Naive thymus-derived CD8-positive, alpha-beta T cell (primary cell): ENCODE measurements at regions not wholly inside any gene's neighbourhood (a gene's known extent, or its start where the extent isn't known, plus 50 kb on each side); places are given as distances from the start of the nearest gene placed in this dataset.

Source experiments
- ATAC-seq, 2 donors: fragments of 150-1000 bp; cut with Tn5 transposase in 1 of 2; sonication (Bioruptor Pico), chemical (Tn5 transposase) in 1 of 2; 1 replicate in 1 of 2; 2 replicates in 1 of 2; pipeline ENCODE4 v1.10.0; 2021; ENCODE audit warnings: mild to moderate bottlenecking in 2 of 2, moderate library complexity in 2 of 2
- POLR2A ChIA-PET: fragments of 350-600 bp; sonication (Branson Sonifier 250); formaldehyde crosslinking; loops from one replicate; lab custom pipeline; 2021; ENCODE audit warnings: antibody characterized with exemption; lab: Charles Lee
- DNase-seq, 10 donors: peaks; one replicate each; pipeline versions ENCODE4 v3.0.0 to v3.0.0-alpha.2; 2020 to 2022
- H3K27ac Mint-ChIP-seq, 10 donors: one replicate each; pipeline ENCODE4 v1.8.0; 2020 to 2022; ENCODE audit warnings: mild to moderate bottlenecking in 10 of 10, mixed read lengths in 10 of 10, moderate library complexity in 4 of 10, inconsistent platforms in 1 of 10
- H3K27me3 Mint-ChIP-seq, 5 donors: one replicate each; pipeline ENCODE4 v1.8.0; 2021 to 2022; ENCODE audit warnings: mixed read lengths in 5 of 5
- H3K36me3 Mint-ChIP-seq, 3 donors: one replicate each; pipeline ENCODE4 v1.8.0; 2020 to 2022; ENCODE audit warnings: mixed read lengths in 3 of 3, mild to moderate bottlenecking in 2 of 3, inconsistent platforms in 1 of 3
- H3K4me1 Mint-ChIP-seq, 4 donors: one replicate each; pipeline ENCODE4 v1.8.0; 2021 to 2022; ENCODE audit warnings: mixed read lengths in 4 of 4
- H3K4me3 Mint-ChIP-seq, 10 donors: one replicate each; pipeline ENCODE4 v1.8.0; 2020 to 2022; ENCODE audit warnings: mild to moderate bottlenecking in 10 of 10, mixed read lengths in 10 of 10, moderate library complexity in 6 of 10, inconsistent platforms in 1 of 10
- H3K9me3 Mint-ChIP-seq, 9 donors: one replicate each; pipeline ENCODE4 v1.8.0; 2020 to 2022; ENCODE audit warnings: mixed read lengths in 9 of 9, mild to moderate bottlenecking in 3 of 9, inconsistent platforms in 1 of 9, moderate library complexity in 1 of 9

- POLR2A ChIA-PET, result no interaction called here
- Mint-ChIP-seq H3K36me3 (no peaks in the 10 kb centered on the region), H3K4me1 (peaks cover 0 to 2% (median 0%) of the 10 kb centered on the region in 4 donors), H3K9me3 (no peaks in the 10 kb centered on the region), H3K27me3 (peaks cover 4 to 30% (median 6%) of the 10 kb centered on the region in 5 donors), H3K4me3 (no peak overlapping the region), H3K27ac (no peak overlapping the region)
- DNase-seq (no peak), ATAC-seq (no peak)
These were observed 101.2 kb upstream of the DAAM1 start for GRCh38 chr14:59087240-59087639.

GRCh38 chr14:59087711-59088110, 100.8 kb upstream of the DAAM1 start:
- POLR2A ChIA-PET, result no interaction called here
- no peak overlapping the region for H3K27ac Mint-ChIP-seq

DNA sequence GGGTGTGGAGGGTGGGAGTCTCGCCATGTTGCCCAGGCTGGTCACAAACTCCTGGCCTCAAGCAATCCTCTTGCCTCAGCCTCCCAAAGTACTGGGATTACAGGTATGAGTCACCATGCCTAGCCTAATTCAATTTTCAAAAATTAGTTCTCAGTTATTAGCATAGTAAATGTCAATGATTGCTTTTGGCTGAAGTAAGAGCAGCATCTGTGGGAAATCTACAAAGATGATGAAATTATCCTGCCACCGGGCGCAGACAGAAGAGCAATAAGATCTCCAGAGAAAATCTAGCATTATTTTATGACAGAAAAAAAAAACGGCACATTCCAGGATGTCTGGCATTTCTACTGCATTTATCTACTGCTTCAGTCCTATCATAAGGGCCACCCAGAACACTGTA, 97.9 kb upstream of the DAAM1 start:
- no peaks in the 10 kb centered on the region for H3K9me3 Mint-ChIP-seq
- POLR2A ChIA-PET, result no interaction called here
- H3K27ac Mint-ChIP-seq, result no peak overlapping the region
- H3K4me1 Mint-ChIP-seq, result no peaks in the 10 kb centered on the region
- no peak for DNase-seq
- peaks cover 0 to 19% (median 11%) of the 10 kb centered on the region in 5 donors for H3K27me3 Mint-ChIP-seq
- H3K4me3 Mint-ChIP-seq, result no peak overlapping the region
- H3K36me3 Mint-ChIP-seq, result no peaks in the 10 kb centered on the region
- no peak for ATAC-seq

More at GRCh38 chr14:59087711-59088110, 100.8 kb upstream of the DAAM1 start:
- no peak for ATAC-seq
- no peak overlapping the region for H3K4me3 Mint-ChIP-seq
- H3K36me3 Mint-ChIP-seq, result no peaks in the 10 kb centered on the region
- peaks cover 0 to 2% (median 0%) of the 10 kb centered on the region in 4 donors for H3K4me1 Mint-ChIP-seq
- no peaks in the 10 kb centered on the region for H3K9me3 Mint-ChIP-seq
- peaks cover 2 to 29% (median 9%) of the 10 kb centered on the region in 5 donors for H3K27me3 Mint-ChIP-seq
- no peak for DNase-seq

DNA sequence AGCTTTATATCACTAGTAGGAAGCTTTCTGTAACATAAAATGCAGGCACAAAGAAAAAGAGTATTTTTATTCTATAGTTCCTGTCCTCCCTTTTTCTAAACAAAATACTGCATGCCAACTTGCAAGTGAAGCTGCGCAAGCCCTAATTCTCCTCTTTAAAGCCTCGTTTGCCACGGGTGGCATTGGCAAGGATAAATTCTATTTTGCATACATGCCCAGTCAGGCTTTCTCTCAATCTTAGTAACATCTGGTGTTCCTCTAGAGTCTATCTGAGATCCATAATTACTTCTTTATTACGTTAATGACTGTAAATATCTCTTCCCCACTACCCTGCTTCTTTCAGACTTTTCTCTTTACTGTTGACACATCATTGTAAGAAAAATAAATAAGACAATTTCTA, 97.1 kb upstream of the DAAM1 start:
- H3K36me3 Mint-ChIP-seq, result no peaks in the 10 kb centered on the region
- peaks cover 0 to 19% (median 11%) of the 10 kb centered on the region in 5 donors for H3K27me3 Mint-ChIP-seq
- H3K4me1 Mint-ChIP-seq, result no peaks in the 10 kb centered on the region
- H3K9me3 Mint-ChIP-seq, result no peaks in the 10 kb centered on the region
- no peak overlapping the region for H3K27ac Mint-ChIP-seq
- DNase-seq (no peak), ATAC-seq (no peak)
- POLR2A ChIA-PET, result no interaction called here
- H3K4me3 Mint-ChIP-seq, result no peak overlapping the region

- POLR2A ChIA-PET, result no interaction called here
- no peaks in the 10 kb centered on the region for H3K4me1 Mint-ChIP-seq
These were observed 96.5 kb upstream of the DAAM1 start for GRCh38 chr14:59091976-59092375.

GRCh38 chr14:59093902-59094301, 94.6 kb upstream of the DAAM1 start:
- no peaks in the 10 kb centered on the region for H3K4me1 Mint-ChIP-seq
- H3K27me3 Mint-ChIP-seq, result peaks cover 0 to 19% (median 11%) of the 10 kb centered on the region in 5 donors
- H3K4me3 Mint-ChIP-seq, result no peak overlapping the region
- ATAC-seq, result no peak
- no peak overlapping the region for H3K27ac Mint-ChIP-seq
- no peak for DNase-seq
- no peaks in the 10 kb centered on the region for H3K9me3 Mint-ChIP-seq
- H3K36me3 Mint-ChIP-seq, result no peaks in the 10 kb centered on the region
- POLR2A ChIA-PET, result no interaction called here

More at GRCh38 chr14:59091976-59092375, 96.5 kb upstream of the DAAM1 start:
- Mint-ChIP-seq H3K27ac (no peak overlapping the region), H3K4me3 (no peak overlapping the region), H3K27me3 (peaks cover 0 to 19% (median 11%) of the 10 kb centered on the region in 5 donors), H3K9me3 (no peaks in the 10 kb centered on the region), H3K36me3 (no peaks in the 10 kb centered on the region)
- DNase-seq (no peak), ATAC-seq (no peak)

DNA sequence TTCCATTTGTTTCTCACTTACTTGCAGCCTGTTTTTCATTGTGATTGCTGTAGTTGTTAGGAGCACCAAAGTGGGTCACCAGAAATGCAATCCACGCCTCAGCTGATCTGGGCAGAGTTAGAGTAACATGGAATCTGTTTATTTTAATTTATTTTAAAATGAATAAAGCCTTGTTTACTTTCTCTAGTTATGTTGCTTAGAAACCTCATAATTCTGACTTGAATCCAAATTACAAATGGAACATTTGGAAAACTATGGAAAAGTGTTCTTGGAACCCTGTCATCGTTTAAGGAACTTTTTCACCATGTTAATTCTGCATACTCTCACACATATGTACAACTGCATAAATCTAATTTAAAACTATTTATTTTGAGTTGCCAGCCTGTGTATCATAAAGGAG, 92.2 kb upstream of the DAAM1 start:
- Mint-ChIP-seq H3K36me3 (no peaks in the 10 kb centered on the region), H3K27ac (no peak overlapping the region), H3K27me3 (peaks cover 2 to 27% (median 15%) of the 10 kb centered on the region in 5 donors), H3K4me3 (no peak overlapping the region), H3K4me1 (no peaks in the 10 kb centered on the region), H3K9me3 (no peaks in the 10 kb centered on the region)
- POLR2A ChIA-PET, result no interaction called here
- no peak for DNase-seq
- no peak for ATAC-seq

DNA sequence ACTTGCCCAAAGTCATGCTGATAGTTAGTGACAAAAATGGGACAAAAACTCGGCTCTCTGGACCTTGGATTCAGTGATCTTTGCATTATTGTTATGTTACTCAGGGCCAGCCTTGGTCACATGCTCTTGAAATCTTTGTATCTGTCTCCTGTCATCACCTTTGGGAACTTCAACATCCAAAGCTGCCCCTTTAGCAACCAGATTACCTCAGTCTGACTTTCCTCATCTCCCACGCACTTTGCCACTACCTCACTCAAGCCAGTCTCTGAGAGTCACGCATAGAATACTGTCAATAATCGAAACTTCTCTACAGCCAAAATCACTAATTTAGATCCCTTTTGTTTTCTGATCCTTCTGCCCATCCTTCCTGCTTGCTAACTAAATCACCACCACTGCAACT, 90.8 kb upstream of the DAAM1 start:
- POLR2A ChIA-PET, result no interaction called here
- Mint-ChIP-seq H3K9me3 (no peaks in the 10 kb centered on the region), H3K4me3 (no peak overlapping the region), H3K4me1 (no peaks in the 10 kb centered on the region), H3K36me3 (no peaks in the 10 kb centered on the region), H3K27ac (no peak overlapping the region), H3K27me3 (peaks cover 9 to 26% (median 14%) of the 10 kb centered on the region in 5 donors)
- DNase-seq, result no peak
- no peak for ATAC-seq

GRCh38 chr14:59098377-59098776, 90.1 kb upstream of the DAAM1 start:
- POLR2A ChIA-PET, result no interaction called here
- Mint-ChIP-seq H3K36me3 (no peaks in the 10 kb centered on the region), H3K9me3 (no peaks in the 10 kb centered on the region), H3K27ac (no peak overlapping the region), H3K27me3 (peaks cover 9 to 19% (median 12%) of the 10 kb centered on the region in 5 donors), H3K4me3 (no peak overlapping the region), H3K4me1 (no peaks in the 10 kb centered on the region)
- no peak for ATAC-seq
- DNase-seq, result no peak

- Mint-ChIP-seq H3K9me3 (no peaks in the 10 kb centered on the region), H3K4me1 (no peaks in the 10 kb centered on the region), H3K27ac (no peak overlapping the region), H3K4me3 (no peak overlapping the region), H3K36me3 (no peaks in the 10 kb centered on the region), H3K27me3 (peaks cover 11 to 19% (median 16%) of the 10 kb centered on the region in 5 donors)
- DNase-seq (no peak), ATAC-seq (no peak)
- POLR2A ChIA-PET, result no interaction called here
These were observed 88.3 kb upstream of the DAAM1 start for GRCh38 chr14:59100205-59100604.

DNA sequence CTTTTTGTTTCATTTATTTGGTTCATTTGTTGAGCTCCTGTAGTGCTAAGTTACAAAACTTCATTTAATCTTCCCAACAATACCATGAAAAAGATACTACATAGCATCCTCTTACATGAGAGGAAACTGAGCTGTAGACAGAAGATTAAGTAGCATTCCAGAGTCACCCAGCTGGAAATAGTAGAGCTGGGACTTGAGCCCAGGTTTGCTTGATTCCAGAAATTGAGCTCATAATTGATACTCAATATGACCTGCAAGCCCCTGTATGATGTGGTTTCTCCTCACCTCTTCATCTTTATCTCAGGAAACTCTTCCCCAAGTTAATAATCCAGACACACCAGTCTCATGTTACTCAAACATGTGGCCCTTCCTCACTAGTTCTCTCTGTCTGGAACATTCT, 87.0 kb upstream of the DAAM1 start:
- Mint-ChIP-seq H3K4me1 (no peaks in the 10 kb centered on the region), H3K27me3 (peaks cover 10 to 31% (median 16%) of the 10 kb centered on the region in 5 donors), H3K36me3 (peaks cover 0 to 2% (median 0%) of the 10 kb centered on the region in 3 donors), H3K27ac (no peak overlapping the region), H3K4me3 (no peak overlapping the region), H3K9me3 (peaks cover 0 to 1% (median 0%) of the 10 kb centered on the region in 9 donors)
- ATAC-seq (no peak), DNase-seq (no peak)
- POLR2A ChIA-PET, result no interaction called here

DNA sequence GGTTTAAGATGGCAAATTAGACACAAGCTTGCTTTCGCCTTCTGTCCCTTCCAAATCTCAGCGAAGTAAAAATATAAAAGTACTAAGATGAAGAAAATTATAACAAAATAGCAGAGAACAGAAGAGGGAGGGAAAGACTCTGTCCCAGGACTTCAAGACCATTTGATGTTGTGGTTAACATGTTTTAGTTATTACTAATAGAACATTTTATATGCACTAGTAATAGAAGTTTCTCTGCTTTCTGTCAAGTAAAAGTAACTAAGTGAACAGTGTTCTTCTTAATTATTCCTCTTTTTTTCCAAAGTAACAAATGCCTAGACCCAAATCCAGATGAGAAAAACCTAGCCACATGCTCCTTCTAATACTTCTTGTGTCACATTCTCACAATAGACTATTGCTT, 85.1 kb upstream of the DAAM1 start:
- ATAC-seq (no peak), DNase-seq (no peak)
- H3K27ac Mint-ChIP-seq, result no peak overlapping the region
- H3K27me3 Mint-ChIP-seq, result peaks cover 16 to 47% (median 20%) of the 10 kb centered on the region in 5 donors
- H3K4me1 Mint-ChIP-seq, result peaks cover 0 to 9% (median 0%) of the 10 kb centered on the region in 4 donors
- H3K4me3 Mint-ChIP-seq, result no peak overlapping the region
- peaks cover 0 to 6% (median 0%) of the 10 kb centered on the region in 3 donors for H3K36me3 Mint-ChIP-seq
- POLR2A ChIA-PET, result no interaction called here
- peaks cover 0 to 8% (median 0%) of the 10 kb centered on the region in 9 donors for H3K9me3 Mint-ChIP-seq

DNA sequence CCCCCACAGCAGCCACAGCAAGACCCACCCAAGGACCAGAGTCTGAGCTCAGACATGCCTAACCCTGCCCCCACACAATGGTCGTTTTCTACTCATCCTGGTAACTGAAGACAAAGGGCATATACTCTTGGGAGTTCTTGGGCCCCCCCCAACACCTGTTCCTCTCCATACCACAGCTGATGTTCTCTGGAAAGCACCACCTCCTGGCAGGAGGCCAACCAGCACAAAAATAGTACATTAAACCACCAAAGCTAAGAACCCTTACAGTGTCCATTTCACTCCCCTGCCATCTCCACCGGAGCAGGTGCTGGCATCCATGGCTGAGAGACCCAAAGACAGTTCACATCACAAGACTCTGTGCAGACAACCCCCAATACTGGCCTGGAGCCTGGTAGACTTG, 80.6 kb upstream of the DAAM1 start:
- no peak overlapping the region for H3K4me3 Mint-ChIP-seq
- H3K36me3 Mint-ChIP-seq, result peaks cover 0 to 6% (median 0%) of the 10 kb centered on the region in 3 donors
- H3K27me3 Mint-ChIP-seq, result peaks cover 9 to 35% (median 10%) of the 10 kb centered on the region in 5 donors
- DNase-seq (peak in 1 of 10 donors; percentile 3), ATAC-seq (no peak)
- peaks cover 0 to 9% (median 0%) of the 10 kb centered on the region in 4 donors for H3K4me1 Mint-ChIP-seq
- no peak overlapping the region for H3K27ac Mint-ChIP-seq
- POLR2A ChIA-PET, result no interaction called here
- peaks cover 0 to 8% (median 0%) of the 10 kb centered on the region in 9 donors for H3K9me3 Mint-ChIP-seq

- Mint-ChIP-seq H3K4me3 (no peak overlapping the region), H3K36me3 (no peaks in the 10 kb centered on the region), H3K4me1 (no peaks in the 10 kb centered on the region), H3K27me3 (peaks cover 0 to 7% (median 3%) of the 10 kb centered on the region in 5 donors), H3K27ac (no peak overlapping the region), H3K9me3 (no peaks in the 10 kb centered on the region)
- POLR2A ChIA-PET, result no interaction called here
- DNase-seq (no peak), ATAC-seq (no peak)
These were observed 71.5 kb upstream of the DAAM1 start for GRCh38 chr14:59116984-59117415.
